GM12878 (cell line): ENCODE measurements at regions not wholly inside any gene's neighbourhood (a gene's known extent, or its start where the extent isn't known, plus 50 kb on each side); places are given as distances from the start of the nearest gene placed in this dataset.

Source experiments
- ATAC-seq: fragments of 200-7000 bp; cut with Tn5 transposase; 3 replicates; pipeline ENCODE4 v1.9.1; 2020; ENCODE audit warnings: mild to moderate bottlenecking, moderate library complexity
- BruUV-seq: library from RNA; stranded (reverse); fragments of 400-500 nt; replicated peaks from 2 replicates; lab custom pipeline; 2021; lab: Mats Ljungman, UMichigan
- CTCF ChIA-PET: fragments of 300-600 bp; sonication (Branson Sonifier 250); formaldehyde crosslinking; extraction: SDS; loops from one replicate; lab custom pipeline; 2021; ENCODE audit warnings: inconsistent platforms; lab: Yijun Ruan, JAX
- POLR2A ChIA-PET: fragments of 350-600 bp; formaldehyde crosslinking; extraction: SDS; loops from one replicate; lab custom pipeline; 2021; ENCODE audit warnings: inconsistent platforms; lab: Charles Lee
- RAD21 ChIA-PET: fragments of 300-600 bp; sonication (Branson Sonifier 250); formaldehyde crosslinking; loops from one replicate; lab custom pipeline; 2023; ENCODE audit warnings: antibody characterized with exemption; ENCODE audit not compliant: unreplicated experiment; lab: Charles Lee
- SMC1A ChIA-PET: fragments of 300-600 bp; sonication (Branson Sonifier 250); formaldehyde crosslinking; loops from one replicate; lab custom pipeline; 2023; ENCODE audit not compliant: unreplicated experiment, uncharacterized antibody; lab: Charles Lee
- DNase-seq: peaks from one replicate; pipeline ENCODE4 v3.0.0-alpha.2; 2011; ENCODE audit warnings: low read depth, low spot score
- FAIRE-seq: peaks from 3 replicates; lab custom pipeline; 2011; peaks lifted over from hg19 to GRCh38; lab: Jason Lieb, UNC
- H2AFZ ChIP-seq: 2 replicates; pipeline ENCODE4 v1.6.0; 2011; ENCODE audit warnings: low read depth, low read length, control low read depth; ENCODE audit not compliant: control insufficient read depth
- H3K27ac ChIP-seq: 2 replicates; pipeline ENCODE4 v1.5.1; 2011; ENCODE audit warnings: control low read depth; ENCODE audit not compliant: control insufficient read depth, insufficient read depth
- H3K27me3 ChIP-seq, 2 experiments: replicated peaks in 1 of 2; 2 replicates each; pipeline versions ENCODE4 v1.6.0 to v1.6.1; 2011; ENCODE audit warnings: low read length in 1 of 2; ENCODE audit not compliant: control insufficient read depth in 2 of 2, insufficient read depth in 2 of 2
- H3K36me3 ChIP-seq, 2 experiments: 2 replicates each; pipeline ENCODE4 v1.5.1; 2011; ENCODE audit warnings: low read length in 1 of 2; ENCODE audit not compliant: control insufficient read depth in 2 of 2, insufficient read depth in 2 of 2
- H3K4me1 ChIP-seq: 2 replicates; pipeline ENCODE4 v1.6.1; 2011; ENCODE audit warnings: mild to moderate bottlenecking, low read length, moderate library complexity, mixed read lengths; ENCODE audit not compliant: control insufficient read depth, insufficient read depth
- H3K4me2 ChIP-seq: 2 replicates; pipeline ENCODE4 v1.6.0; 2011; ENCODE audit warnings: control low read depth; ENCODE audit not compliant: control insufficient read depth, insufficient read depth
- H3K4me3 ChIP-seq: fragments of 200-600 bp; sonication (generic); 2 replicates; pipeline ENCODE4 v1.5.1; 2016
- H3K79me2 ChIP-seq: 2 replicates; pipeline ENCODE4 v1.6.0; 2011; ENCODE audit warnings: low read length; ENCODE audit not compliant: control insufficient read depth, insufficient read depth
- H3K9ac ChIP-seq: 2 replicates; pipeline ENCODE4 v1.8.0; 2011; ENCODE audit warnings: low read length, control low read depth, mixed read lengths; ENCODE audit not compliant: control insufficient read depth, insufficient read depth
- H3K9me3 ChIP-seq: replicated peaks from 3 replicates; pipeline ENCODE4 v1.5.1; 2011; ENCODE audit warnings: mild to moderate bottlenecking, low read length; ENCODE audit not compliant: control insufficient read depth, insufficient read depth
- H4K20me1 ChIP-seq: 2 replicates; pipeline ENCODE4 v1.6.0; 2011; ENCODE audit not compliant: control insufficient read depth, insufficient read depth
- RELA ChIP-seq: fragments of 450-650 bp; IDR thresholded peaks from 2 replicates; pipeline ENCODE4 v1.8.0; 2014; ENCODE audit warnings: borderline replicate concordance; ENCODE audit not compliant: partially characterized antibody
- WGBS: methylation state at CpG from one replicate; pipeline ENCODE4 v1.1.6; 2016; ENCODE audit warnings: low lambda C conversion rate; ENCODE audit not compliant: insufficient replicate concordance, insufficient coverage; ENCODE audit errors: missing lambda C conversion rate; 5-methylcytosine and 5-hydroxymethylcytosine counted together
- in situ Hi-C: fragments of 300-500 bp; cut with MboI; formaldehyde crosslinking; loops from 9 replicates; pipeline ENCODE4 v1.14.3; 2018; ENCODE audit warnings: mixed read lengths
- intact Hi-C: fragments of 100-400 bp; cut with micrococcal nuclease; formaldehyde crosslinking; loops from one replicate; pipeline ENCODE4 v1.14.2; 2022; ENCODE audit not compliant: unreplicated experiment
- TF ChIP-seq, protein P1 (sequence below): fragments of 450-650 bp; formaldehyde crosslinking; IDR thresholded peaks from 2 replicates; pipeline ENCODE4 v1.4.0; 2020; ENCODE audit warnings: mild to moderate bottlenecking, moderate library complexity

DNA sequence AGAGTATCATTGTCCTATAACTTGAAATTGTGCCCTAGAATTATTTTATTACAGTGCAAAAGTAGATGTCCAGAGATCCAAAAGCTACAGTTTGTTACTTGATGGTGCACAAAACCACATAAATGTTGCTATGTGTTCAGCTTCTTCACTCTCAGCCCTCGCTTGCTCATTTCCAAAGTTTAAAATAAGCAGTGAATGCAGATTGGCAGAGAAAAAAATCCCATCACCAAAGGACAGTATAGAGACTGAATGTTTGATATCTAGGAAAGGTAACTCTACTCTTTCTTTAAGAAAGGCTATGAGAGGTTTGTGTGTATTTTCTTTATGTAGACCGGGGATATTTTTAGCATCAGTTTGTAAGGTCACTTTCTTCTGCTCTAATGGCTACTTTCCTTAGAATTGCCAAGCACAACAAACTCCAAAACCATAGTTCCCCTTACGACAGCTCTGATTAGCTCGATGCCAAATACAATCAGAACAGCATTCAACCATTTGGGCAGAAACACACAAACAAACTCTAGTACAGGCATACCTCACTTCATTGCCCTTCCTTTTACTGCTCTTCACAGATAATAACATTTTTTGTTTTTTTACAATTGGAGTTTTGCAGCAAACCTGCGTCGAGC lies 164.1 kb upstream of the CCDC54 start:
- Histone ChIP-seq H3K36me3 (no peaks in the 10 kb centered on the region), H3K4me3 (no peak overlapping the region), H2AFZ (no peak overlapping the region), H3K27ac (no peak overlapping the region), H3K4me1 (no peaks in the 10 kb centered on the region), H3K79me2 (no peaks in the 10 kb centered on the region), H3K4me2 (no peak overlapping the region), H3K27me3 (peaks cover 0 to 5% of the 10 kb centered on the region in 2 experiments; a peak in 1 of 4 replicates), H3K9ac (no peak overlapping the region), H4K20me1 (no peaks in the 10 kb centered on the region), H3K9me3 (no peaks in the 10 kb centered on the region)
- in situ Hi-C loops (no loop called here), intact Hi-C loops (no loop called here)
- no peak for TF ChIP-seq RELA
- TF ChIP-seq, protein P1, sequence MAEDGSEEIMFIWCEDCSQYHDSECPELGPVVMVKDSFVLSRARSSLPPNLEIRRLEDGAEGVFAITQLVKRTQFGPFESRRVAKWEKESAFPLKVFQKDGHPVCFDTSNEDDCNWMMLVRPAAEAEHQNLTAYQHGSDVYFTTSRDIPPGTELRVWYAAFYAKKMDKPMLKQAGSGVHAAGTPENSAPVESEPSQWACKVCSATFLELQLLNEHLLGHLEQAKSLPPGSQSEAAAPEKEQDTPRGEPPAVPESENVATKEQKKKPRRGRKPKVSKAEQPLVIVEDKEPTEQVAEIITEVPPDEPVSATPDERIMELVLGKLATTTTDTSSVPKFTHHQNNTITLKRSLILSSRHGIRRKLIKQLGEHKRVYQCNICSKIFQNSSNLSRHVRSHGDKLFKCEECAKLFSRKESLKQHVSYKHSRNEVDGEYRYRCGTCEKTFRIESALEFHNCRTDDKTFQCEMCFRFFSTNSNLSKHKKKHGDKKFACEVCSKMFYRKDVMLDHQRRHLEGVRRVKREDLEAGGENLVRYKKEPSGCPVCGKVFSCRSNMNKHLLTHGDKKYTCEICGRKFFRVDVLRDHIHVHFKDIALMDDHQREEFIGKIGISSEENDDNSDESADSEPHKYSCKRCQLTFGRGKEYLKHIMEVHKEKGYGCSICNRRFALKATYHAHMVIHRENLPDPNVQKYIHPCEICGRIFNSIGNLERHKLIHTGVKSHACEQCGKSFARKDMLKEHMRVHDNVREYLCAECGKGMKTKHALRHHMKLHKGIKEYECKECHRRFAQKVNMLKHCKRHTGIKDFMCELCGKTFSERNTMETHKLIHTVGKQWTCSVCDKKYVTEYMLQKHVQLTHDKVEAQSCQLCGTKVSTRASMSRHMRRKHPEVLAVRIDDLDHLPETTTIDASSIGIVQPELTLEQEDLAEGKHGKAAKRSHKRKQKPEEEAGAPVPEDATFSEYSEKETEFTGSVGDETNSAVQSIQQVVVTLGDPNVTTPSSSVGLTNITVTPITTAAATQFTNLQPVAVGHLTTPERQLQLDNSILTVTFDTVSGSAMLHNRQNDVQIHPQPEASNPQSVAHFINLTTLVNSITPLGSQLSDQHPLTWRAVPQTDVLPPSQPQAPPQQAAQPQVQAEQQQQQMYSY (CRISPR knock-in tag) = no peak
- ChIA-PET RAD21 (interaction anchor here (0.6 kb wide), 1 partner anchor 1652 kb away, joined by 3 read pairs; no protein-coding TSS in a partner anchor), POLR2A (interaction anchor here (0.5 kb wide), 1 partner anchor 9 kb away, joined by 3 read pairs; no protein-coding TSS in a partner anchor), SMC1A (no interaction called here), CTCF (no interaction called here)
- ATAC-seq = no peak
- FAIRE-seq = no peak
- WGBS = 42% methylated on average over 6 of the region's 6 CpGs
- DNase-seq = no peak
- no TSS peak for BruUV-seq
